BE2C (cell line): ENCODE measurements at regions not wholly inside any gene's neighbourhood (a gene's known extent, or its start where the extent isn't known, plus 50 kb on each side); places are given as distances from the start of the nearest gene placed in this dataset.

Source experiments
- DNase-seq: peaks from one replicate; pipeline ENCODE4 v3.0.0-alpha.2; 2020
- H3K27me3 ChIP-seq: fragments of 250-450 bp; sonication (Bioruptor Pico); 2 replicates; pipeline ENCODE4 v1.5.1; 2020; ENCODE audit warnings: mild to moderate bottlenecking
- H3K36me3 ChIP-seq: fragments of 250-450 bp; sonication (Bioruptor Pico); 2 replicates; pipeline ENCODE4 v1.5.1; 2020; ENCODE audit warnings: mild to moderate bottlenecking
- H3K4me1 ChIP-seq: fragments of 250-450 bp; sonication (Bioruptor Pico); 2 replicates; pipeline ENCODE4 v1.5.1; 2020
- H3K4me3 ChIP-seq: 2 replicates; pipeline ENCODE4 v1.5.1; 2011; ENCODE audit warnings: low read depth, low read length
- H3K9me3 ChIP-seq: fragments of 250-450 bp; sonication (Bioruptor Pico); 2 replicates; pipeline ENCODE4 v1.5.1; 2020
- CTCF ChIP-seq: IDR thresholded peaks from 2 replicates; pipeline ENCODE4 v1.5.1; 2012; ENCODE audit warnings: mild to moderate bottlenecking, low read depth, low read length

GRCh38 chr2:57563015-57563414, 483.6 kb upstream of the VRK2 start:
- Histone ChIP-seq H3K4me1 (no peaks in the 10 kb centered on the region), H3K4me3 (no peak overlapping the region), H3K9me3 (no peaks in the 10 kb centered on the region), H3K36me3 (no peaks in the 10 kb centered on the region), H3K27me3 (no peaks in the 10 kb centered on the region)
- TF ChIP-seq CTCF: no peak
- DNase-seq: no peak

- no peaks in the 10 kb centered on the region for H3K27me3 ChIP-seq
- H3K4me3 ChIP-seq: no peak overlapping the region
- no peak for TF ChIP-seq CTCF
- DNase-seq: no peak
- H3K4me1 ChIP-seq: no peaks in the 10 kb centered on the region
- H3K36me3 ChIP-seq: no peaks in the 10 kb centered on the region
- H3K9me3 ChIP-seq: no peaks in the 10 kb centered on the region
These were observed 479.4 kb upstream of the VRK2 start for GRCh38 chr2:57567245-57567644.

GRCh38 chr2:57569396-57569795, 477.2 kb upstream of the VRK2 start:
- H3K9me3 ChIP-seq: no peaks in the 10 kb centered on the region
- no peak overlapping the region for H3K4me3 ChIP-seq
- H3K4me1 ChIP-seq: no peaks in the 10 kb centered on the region
- TF ChIP-seq CTCF: no peak
- no peaks in the 10 kb centered on the region for H3K27me3 ChIP-seq
- DNase-seq: no peak
- no peaks in the 10 kb centered on the region for H3K36me3 ChIP-seq

GRCh38 chr2:57570961-57571360, 475.6 kb upstream of the VRK2 start:
- Histone ChIP-seq H3K4me1 (no peaks in the 10 kb centered on the region), H3K27me3 (no peaks in the 10 kb centered on the region), H3K36me3 (no peaks in the 10 kb centered on the region), H3K4me3 (no peak overlapping the region), H3K9me3 (no peaks in the 10 kb centered on the region)
- no peak for DNase-seq
- no peak for TF ChIP-seq CTCF

GRCh38 chr2:57575700-57576268, 470.8 kb upstream of the VRK2 start:
- no peak for DNase-seq
- Histone ChIP-seq H3K9me3 (no peaks in the 10 kb centered on the region), H3K27me3 (no peaks in the 10 kb centered on the region), H3K4me3 (no peak overlapping the region), H3K4me1 (no peaks in the 10 kb centered on the region), H3K36me3 (no peaks in the 10 kb centered on the region)
- no peak for TF ChIP-seq CTCF

- DNase-seq: no peak
- Histone ChIP-seq H3K27me3 (no peaks in the 10 kb centered on the region), H3K4me1 (no peaks in the 10 kb centered on the region), H3K4me3 (no peak overlapping the region), H3K36me3 (no peaks in the 10 kb centered on the region), H3K9me3 (no peaks in the 10 kb centered on the region)
- no peak for TF ChIP-seq CTCF
These were observed 469.6 kb upstream of the VRK2 start for GRCh38 chr2:57576983-57577382.
